ENCODE measurements at regions not wholly inside any gene's neighbourhood (a gene's known extent, or its start where the extent isn't known, plus 50 kb on each side); places are given as distances from the start of the nearest gene placed in this dataset.
A peak's percentile ranks its signal among the peaks of the same experiment; 100 is the strongest.
"Not testable (repeated sequence)": the region's sequence is repeated elsewhere in the genome, so short reads cannot be mapped to it uniquely, and the experiment has no call there.

DNA sequence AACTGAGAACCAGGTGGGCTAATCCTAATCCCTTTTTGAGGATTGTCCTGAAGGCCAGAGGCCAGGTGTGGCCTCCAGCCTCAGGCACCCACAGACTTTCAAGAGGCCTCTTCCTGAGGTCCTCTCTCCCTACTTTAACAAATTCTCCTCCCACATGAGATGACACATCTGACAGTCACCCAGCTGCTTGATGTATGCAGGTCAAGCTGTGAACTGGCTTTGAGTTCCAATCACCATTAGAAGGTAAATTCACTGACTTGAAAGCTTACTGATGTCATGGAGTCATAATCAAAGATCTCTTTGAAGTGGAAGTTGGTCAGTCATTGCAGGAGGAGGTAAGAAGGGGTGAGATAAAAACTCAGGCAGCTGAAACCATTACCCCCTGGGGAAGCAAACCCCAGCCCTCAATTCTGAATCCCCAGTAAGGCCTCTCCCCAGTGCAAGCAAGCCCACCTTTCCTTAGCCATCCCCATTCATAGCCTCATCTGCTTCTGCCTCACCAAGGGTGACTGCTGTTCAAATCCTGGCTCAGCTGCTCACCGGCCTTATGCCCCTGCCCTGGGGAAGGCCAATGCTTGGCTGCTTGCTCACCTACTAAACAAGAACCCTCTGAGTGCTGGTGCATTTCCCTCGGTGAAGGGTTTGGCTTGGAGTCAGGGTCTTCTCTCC lies 196.3 kb downstream of the BCL2L11 start:
- peak; percentile 12 for DNase-seq (ENCODE audit: low read depth)

GRCh38 chr2:111319552-111319951 lies 198.8 kb downstream of the BCL2L11 start:
- DNase-seq (ENCODE audit: low read depth): not testable (repeated sequence)

DNA sequence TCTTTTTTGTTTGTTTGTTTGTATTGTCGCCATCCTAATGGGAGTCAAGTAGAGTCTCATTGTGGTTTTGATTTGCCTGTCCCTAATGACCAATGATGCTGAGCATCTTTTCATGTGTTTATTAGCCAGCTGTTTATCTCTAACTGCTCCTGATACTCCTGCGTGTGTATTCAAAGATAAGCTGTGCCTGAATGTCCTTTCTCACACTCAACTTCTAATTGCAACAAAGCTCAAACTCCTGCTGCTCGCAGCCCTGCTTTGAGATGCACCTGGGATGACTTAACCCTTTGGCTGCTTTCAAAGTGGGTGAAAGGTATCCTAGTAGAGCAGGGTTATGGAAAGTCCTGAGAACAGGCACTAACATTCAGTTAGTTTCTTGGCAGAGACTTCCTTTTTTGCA lies 199.6 kb downstream of the BCL2L11 start:
- DNase-seq (ENCODE audit: low read depth): not testable (repeated sequence)

GRCh38 chr2:111320965-111321364 lies 200.3 kb downstream of the BCL2L11 start:
- DNase-seq (ENCODE audit: low read depth): not testable (repeated sequence)

- not testable (repeated sequence) for DNase-seq (ENCODE audit: low read depth)
Measured at GRCh38 chr2:111323384-111323783, 202.7 kb downstream of the BCL2L11 start.

GRCh38 chr2:111327726-111328125 lies 207.0 kb downstream of the BCL2L11 start:
- DNase-seq (ENCODE audit: low read depth): not testable (repeated sequence)

GRCh38 chr2:111329309-111329708 lies 208.6 kb downstream of the BCL2L11 start:
- DNase-seq (ENCODE audit: low read depth): not testable (repeated sequence)

- not testable (repeated sequence) for DNase-seq (ENCODE audit: low read depth)
Measured at GRCh38 chr2:111331099-111331724, 210.5 kb downstream of the BCL2L11 start.

- not testable (repeated sequence) for DNase-seq (ENCODE audit: low read depth)
Measured at GRCh38 chr2:111335220-111335907, 214.7 kb downstream of the BCL2L11 start.

GRCh38 chr2:111338474-111338873 lies 217.8 kb downstream of the BCL2L11 start:
- DNase-seq (ENCODE audit: low read depth): not testable (repeated sequence)

DNA sequence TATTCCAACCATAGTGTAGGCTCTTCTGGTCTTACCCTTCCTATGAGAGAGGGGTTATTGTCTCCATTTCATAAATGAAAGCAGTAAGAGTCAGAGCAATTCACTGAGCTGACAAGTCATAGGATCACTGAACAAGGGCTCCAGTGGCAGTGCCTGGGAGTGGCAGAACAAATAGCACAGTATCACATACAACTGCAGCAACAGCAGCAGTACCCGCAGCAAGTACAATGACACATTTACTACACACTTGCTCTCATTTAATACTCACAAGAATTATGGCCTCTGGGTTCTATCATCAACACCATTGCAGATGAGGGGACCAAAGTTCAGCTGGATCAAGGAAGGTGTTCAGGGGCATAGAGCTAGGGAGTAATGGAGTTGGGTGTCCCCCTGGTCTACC lies 218.8 kb downstream of the BCL2L11 start:
- DNase-seq (ENCODE audit: low read depth): not testable (repeated sequence)

DNA sequence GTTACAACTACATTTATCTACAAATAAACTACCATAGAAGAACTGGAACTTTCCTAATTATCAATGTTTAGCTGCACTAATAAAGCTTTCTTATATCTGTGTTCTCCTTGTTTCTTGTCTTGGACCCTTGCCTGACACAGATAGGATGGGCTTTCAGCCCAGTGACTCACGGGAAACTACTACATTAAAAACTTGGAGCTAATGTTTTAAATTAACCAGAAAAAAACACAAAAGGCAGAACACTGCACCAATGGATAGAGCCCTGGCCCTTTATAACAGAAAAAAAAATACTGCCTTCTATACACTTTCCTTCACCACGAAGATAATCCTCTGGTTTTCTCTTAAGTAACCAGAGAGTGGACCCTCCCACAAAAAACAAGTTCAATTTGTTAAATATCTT lies 223.9 kb downstream of the BCL2L11 start:
- DNase-seq (ENCODE audit: low read depth): not testable (repeated sequence)

- DNase-seq (ENCODE audit: low read depth): not testable (repeated sequence)
Measured at GRCh38 chr2:111345439-111345838, 224.7 kb downstream of the BCL2L11 start.

- DNase-seq (ENCODE audit: low read depth): not testable (repeated sequence)
Measured at GRCh38 chr2:111346018-111346930, 225.6 kb downstream of the BCL2L11 start.

GRCh38 chr2:111347695-111348094 lies 227.0 kb downstream of the BCL2L11 start:
- DNase-seq (ENCODE audit: low read depth): not testable (repeated sequence)

GRCh38 chr2:111348316-111348715 lies 227.6 kb downstream of the BCL2L11 start:
- not testable (repeated sequence) for DNase-seq (ENCODE audit: low read depth)

DNA sequence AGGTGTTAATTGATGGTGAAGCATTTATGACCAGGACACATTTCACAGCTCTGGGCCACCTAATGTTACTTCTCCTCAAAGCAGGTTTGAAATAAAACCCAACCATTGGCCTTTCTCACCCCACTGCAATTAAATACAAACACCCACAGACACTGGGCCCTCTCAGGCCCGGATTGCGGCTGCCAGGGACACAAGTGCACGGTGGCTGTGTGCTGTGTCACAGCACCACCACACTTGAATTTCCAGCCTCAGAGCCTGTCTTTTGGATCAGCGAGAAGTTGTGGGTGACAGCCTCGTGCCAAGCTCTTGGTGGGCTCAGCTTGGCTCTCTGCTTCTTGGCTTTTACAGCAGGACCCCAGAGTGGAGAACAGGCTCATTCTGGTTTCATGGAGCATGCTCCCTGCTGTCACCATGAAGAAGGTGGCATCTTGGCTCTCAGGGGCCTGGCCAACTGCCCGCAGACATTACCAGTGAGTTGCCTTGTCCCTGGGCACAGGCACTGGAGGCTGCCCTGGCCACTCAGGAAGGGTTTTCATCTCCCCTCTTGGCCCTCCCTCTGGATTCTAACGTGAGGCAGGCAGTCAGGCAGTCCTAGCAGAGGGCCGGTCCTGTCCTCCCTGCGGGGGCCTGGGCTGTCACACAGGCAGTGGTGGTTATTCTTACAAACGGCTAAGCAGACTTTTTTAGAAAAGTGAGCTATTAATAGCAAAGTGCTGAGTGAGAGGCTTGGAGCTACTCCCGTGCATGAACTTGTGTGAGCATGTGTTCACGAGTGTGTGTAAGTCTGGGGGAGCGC lies 234.5 kb downstream of the BCL2L11 start:
- DNase-seq (ENCODE audit: low read depth): not testable (repeated sequence)

DNA sequence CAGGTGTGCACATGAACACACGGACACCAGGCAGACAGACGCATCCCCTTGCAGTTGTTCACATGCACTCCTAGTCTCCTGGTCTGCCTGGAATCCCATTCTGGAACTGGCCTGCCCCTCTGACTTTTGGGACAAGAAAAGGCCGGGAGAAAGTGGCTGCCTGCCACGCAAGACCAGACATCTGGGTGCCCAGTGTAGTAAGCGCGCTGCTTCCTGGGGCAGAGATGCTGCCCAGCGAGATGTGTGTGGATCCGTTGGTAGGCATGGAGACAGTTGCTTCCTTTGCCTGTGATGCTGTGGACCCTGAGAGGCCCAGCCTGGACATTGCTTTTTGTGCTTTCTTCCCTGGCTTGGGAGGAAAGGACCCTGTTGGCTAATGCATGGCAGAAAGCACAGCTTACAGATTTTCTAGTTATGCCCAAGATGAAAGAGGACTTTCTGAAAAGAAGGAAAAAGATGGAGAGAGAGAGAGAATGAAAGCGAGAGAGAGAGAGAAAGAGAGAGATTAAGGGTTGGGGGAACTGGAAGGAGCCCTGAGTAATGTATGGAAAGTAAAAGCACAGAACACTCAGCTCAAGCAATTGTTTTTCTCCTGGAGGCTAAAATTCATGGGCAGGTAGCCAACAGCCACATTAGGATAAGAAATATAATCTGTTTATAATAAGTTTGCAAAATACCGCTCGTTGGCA lies 235.3 kb downstream of the BCL2L11 start:
- DNase-seq (ENCODE audit: low read depth): not testable (repeated sequence)

- not testable (repeated sequence) for DNase-seq (ENCODE audit: low read depth)
Measured at GRCh38 chr2:111356512-111357031, 235.9 kb downstream of the BCL2L11 start.

GRCh38 chr2:111365986-111366640 lies 245.4 kb downstream of the BCL2L11 start:
- not testable (repeated sequence) for DNase-seq (ENCODE audit: low read depth)

Data from activated T-cell treated with anti-CD3 and anti-CD28 coated beads for 48 hours (primary cell).